Spleen (tissue), 7 donors: ENCODE measurements at regions not wholly inside any gene's neighbourhood (a gene's known extent, or its start where the extent isn't known, plus 50 kb on each side); places are given as distances from the start of the nearest gene placed in this dataset.

Experiments
- POLR2AphosphoS5 ChIP-seq, 3 donors: sonication (generic); formaldehyde crosslinking; IDR thresholded peaks; one replicate each; pipeline ENCODE4 v1.5.1; 2017; ENCODE audit warnings: antibody characterized with exemption in 3 of 3
- TF ChIP-seq, protein P1 (sequence below), 11 experiments: fragments of 200-600 bp in 7 of 11; fragments of 450-650 bp in 4 of 11; sonication (generic) in 4 of 11; IDR thresholded peaks in 8 of 11; conservative IDR thresholded peaks in 3 of 11; 1 replicate in 7 of 11; 2 replicates in 4 of 11; pipeline versions ENCODE4 v1.4.0 to v1.8.0; 2016 to 2021; ENCODE audit warnings: antibody characterized with exemption in 11 of 11, inconsistent platforms in 4 of 11, mild to moderate bottlenecking in 1 of 11
- donor health status: DM: no; HTN: no; CAD: no; lungs with moderate emphysema.
- donor health status: DM: no; HTN: no; CAD: no.
- donor health status: DM: no; HTN: no; CAD: no.

DNA sequence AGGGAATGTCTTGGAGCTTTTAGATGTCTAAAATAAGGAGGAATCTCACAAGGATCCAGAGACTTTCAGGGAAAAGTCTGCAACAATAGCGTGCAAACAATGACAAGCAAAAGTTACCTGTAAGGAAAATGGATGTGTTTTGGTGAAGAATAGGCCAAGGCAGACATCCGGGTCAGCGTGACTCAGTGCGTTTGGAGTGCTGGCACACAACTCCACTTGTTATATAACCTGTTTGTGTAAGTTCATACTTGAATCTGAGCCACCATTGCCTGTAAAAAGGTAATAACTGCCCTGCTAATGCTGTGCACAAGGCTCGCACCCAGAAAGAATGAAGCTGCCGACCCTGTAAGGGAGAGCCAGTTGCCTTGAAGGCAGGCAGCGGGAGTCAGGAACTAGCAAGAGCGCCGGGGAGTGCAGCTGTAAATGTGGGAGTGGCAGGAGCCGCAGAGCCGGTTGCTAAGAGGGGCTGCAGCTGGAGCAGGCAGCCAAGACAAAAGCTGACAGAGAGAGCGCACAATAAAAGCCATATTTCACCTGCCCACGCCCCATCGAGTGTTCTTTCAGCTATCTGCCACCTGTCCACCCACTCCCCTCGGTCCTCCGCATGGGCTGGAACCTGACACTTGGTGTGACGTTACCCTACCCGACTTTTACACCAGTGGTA lies 638.5 kb upstream of the MIS18BP1 start:
- TF ChIP-seq, protein P1, sequence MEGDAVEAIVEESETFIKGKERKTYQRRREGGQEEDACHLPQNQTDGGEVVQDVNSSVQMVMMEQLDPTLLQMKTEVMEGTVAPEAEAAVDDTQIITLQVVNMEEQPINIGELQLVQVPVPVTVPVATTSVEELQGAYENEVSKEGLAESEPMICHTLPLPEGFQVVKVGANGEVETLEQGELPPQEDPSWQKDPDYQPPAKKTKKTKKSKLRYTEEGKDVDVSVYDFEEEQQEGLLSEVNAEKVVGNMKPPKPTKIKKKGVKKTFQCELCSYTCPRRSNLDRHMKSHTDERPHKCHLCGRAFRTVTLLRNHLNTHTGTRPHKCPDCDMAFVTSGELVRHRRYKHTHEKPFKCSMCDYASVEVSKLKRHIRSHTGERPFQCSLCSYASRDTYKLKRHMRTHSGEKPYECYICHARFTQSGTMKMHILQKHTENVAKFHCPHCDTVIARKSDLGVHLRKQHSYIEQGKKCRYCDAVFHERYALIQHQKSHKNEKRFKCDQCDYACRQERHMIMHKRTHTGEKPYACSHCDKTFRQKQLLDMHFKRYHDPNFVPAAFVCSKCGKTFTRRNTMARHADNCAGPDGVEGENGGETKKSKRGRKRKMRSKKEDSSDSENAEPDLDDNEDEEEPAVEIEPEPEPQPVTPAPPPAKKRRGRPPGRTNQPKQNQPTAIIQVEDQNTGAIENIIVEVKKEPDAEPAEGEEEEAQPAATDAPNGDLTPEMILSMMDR (IDR thresholded peaks at IDR 0.05 in 8 of 11, conservative IDR thresholded peaks at IDR 0.05 in 3 of 11) = no peak
- no peak for TF ChIP-seq POLR2AphosphoS5 (IDR thresholded peaks at IDR 0.05)
